Brain microvascular endothelial cell (primary cell): ENCODE measurements at regions not wholly inside any gene's neighbourhood (a gene's known extent, or its start where the extent isn't known, plus 50 kb on each side); places are given as distances from the start of the nearest gene placed in this dataset.
"Not testable (repeated sequence)": the region's sequence is repeated elsewhere in the genome, so short reads cannot be mapped to it uniquely, and the experiment has no call there.

Experiments used
- DNase-seq: peaks from one replicate; pipeline ENCODE4 v3.0.0-alpha.2; 2020
- H3K27ac ChIP-seq: fragments of 250-450 bp; sonication (Bioruptor Pico); 2 replicates; pipeline ENCODE4 v1.5.1; 2020; ENCODE audit warnings: mild to moderate bottlenecking, moderate library complexity
- H3K27me3 ChIP-seq: fragments of 250-450 bp; sonication (Bioruptor Pico); replicated peaks from 2 replicates; pipeline ENCODE4 v1.5.1; 2020; ENCODE audit warnings: mild to moderate bottlenecking
- H3K36me3 ChIP-seq: fragments of 250-450 bp; sonication (Bioruptor Pico); replicated peaks from 2 replicates; pipeline ENCODE4 v1.5.1; 2020; ENCODE audit warnings: mild to moderate bottlenecking
- H3K4me3 ChIP-seq: 2 replicates; pipeline ENCODE4 v1.5.1; 2011; ENCODE audit warnings: low read depth, mild to moderate bottlenecking, control low read depth, low read length, moderate library complexity
- CTCF ChIP-seq: IDR thresholded peaks from 2 replicates; pipeline ENCODE4 v1.5.1; 2011; ENCODE audit warnings: low read depth, mild to moderate bottlenecking, moderate library complexity, low read length, control low read depth, inconsistent platforms; ENCODE audit errors: missing control alignments
- in situ Hi-C: cut with HindIII; loops from 2 replicates; pipeline ENCODE4 v1.10.0; 2017; ENCODE audit warnings: low sequenced_read_pairs, low pct_ligation_motif_present

GRCh38 chrX:11010476-11010875, 100.7 kb upstream of the HCCS start:
- in situ Hi-C loops, result no loop called here

GRCh38 chrX:11016728-11017127, 94.4 kb upstream of the HCCS start:
- no peak overlapping the region for H3K4me3 ChIP-seq
- DNase-seq, result no peak
- in situ Hi-C loops, result no loop called here

More at GRCh38 chrX:11010476-11010875, 100.7 kb upstream of the HCCS start:
- no peak overlapping the region for H3K27ac ChIP-seq
- H3K4me3 ChIP-seq, result no peak overlapping the region
- TF ChIP-seq CTCF, result no peak
- H3K36me3 ChIP-seq, result no peaks in the 10 kb centered on the region
- H3K27me3 ChIP-seq, result no peaks in the 10 kb centered on the region
- DNase-seq, result no peak

GRCh38 chrX:11022588-11022987, 88.5 kb upstream of the HCCS start:
- H3K4me3 ChIP-seq, H3K27me3 ChIP-seq, H3K36me3 ChIP-seq, in situ Hi-C loops, DNase-seq, H3K27ac ChIP-seq: not testable (repeated sequence)

More at GRCh38 chrX:11016728-11017127, 94.4 kb upstream of the HCCS start:
- TF ChIP-seq CTCF, result no peak
- no peak overlapping the region for H3K27ac ChIP-seq
- H3K36me3 ChIP-seq, result no peaks in the 10 kb centered on the region
- no peaks in the 10 kb centered on the region for H3K27me3 ChIP-seq

- TF ChIP-seq CTCF, result no peak
- DNase-seq, result no peak
- Histone ChIP-seq H3K36me3 (no peaks in the 10 kb centered on the region), H3K27ac (no peak overlapping the region), H3K27me3 (no peaks in the 10 kb centered on the region), H3K4me3 (no peak overlapping the region)
- in situ Hi-C loops, result no loop called here
Measured at GRCh38 chrX:11039926-11040325, 71.2 kb upstream of the HCCS start.

GRCh38 chrX:11040405-11040804, 70.7 kb upstream of the HCCS start:
- H3K4me3 ChIP-seq, result no peak overlapping the region
- in situ Hi-C loops, result no loop called here
- no peak for DNase-seq
- H3K27ac ChIP-seq, result no peak overlapping the region
- peak; percentile 21 for TF ChIP-seq CTCF
- H3K27me3 ChIP-seq, result no peaks in the 10 kb centered on the region
- no peaks in the 10 kb centered on the region for H3K36me3 ChIP-seq

GRCh38 chrX:11040996-11041395, 70.1 kb upstream of the HCCS start:
- Histone ChIP-seq H3K36me3 (no peaks in the 10 kb centered on the region), H3K27ac (no peak overlapping the region), H3K27me3 (no peaks in the 10 kb centered on the region), H3K4me3 (no peak overlapping the region)
- DNase-seq, result no peak
- no peak for TF ChIP-seq CTCF
- in situ Hi-C loops, result no loop called here
